IMR-90 (cell line): ENCODE measurements at regions not wholly inside any gene's neighbourhood (a gene's known extent, or its start where the extent isn't known, plus 50 kb on each side); places are given as distances from the start of the nearest gene placed in this dataset.

ENCODE experiments used
- BHLHE40 ChIP-seq: fragments of 150-350 bp; IDR thresholded peaks from 2 replicates; pipeline ENCODE4 v1.6.1; 2016; ENCODE audit warnings: mild to moderate bottlenecking, low read depth, low read length
- CEBPB ChIP-seq: IDR thresholded peaks from 2 replicates; pipeline ENCODE4 v1.6.1; 2012; ENCODE audit warnings: low read depth, low read length, improper control_type of control experiment
- CHD1 ChIP-seq: IDR thresholded peaks from 2 replicates; pipeline ENCODE4 v1.6.1; 2012; ENCODE audit warnings: low read depth, low read length, improper control_type of control experiment
- FOS ChIP-seq: fragments of 150-350 bp; IDR thresholded peaks from 2 replicates; pipeline ENCODE4 v1.6.1; 2016; ENCODE audit warnings: low read depth, low read length
- MXI1 ChIP-seq: IDR thresholded peaks from 2 replicates; pipeline ENCODE4 v1.6.1; 2012; ENCODE audit warnings: low read depth, mild to moderate bottlenecking, low read length, moderate library complexity, borderline replicate concordance
- POLR2A ChIP-seq: IDR thresholded peaks from 2 replicates; pipeline ENCODE4 v1.6.1; 2012; ENCODE audit warnings: mild to moderate bottlenecking, low read depth, low read length
- RAD21 ChIP-seq: IDR thresholded peaks from 2 replicates; pipeline ENCODE4 v1.6.1; 2012; ENCODE audit warnings: low read length, improper control_type of control experiment
- RCOR1 ChIP-seq: IDR thresholded peaks from 2 replicates; pipeline ENCODE4 v1.6.1; 2012; ENCODE audit warnings: mild to moderate bottlenecking, low read length, improper control_type of control experiment; ENCODE audit not compliant: insufficient replicate concordance
- RFX5 ChIP-seq: IDR thresholded peaks from 2 replicates; pipeline ENCODE4 v1.8.0; 2012; ENCODE audit warnings: low read depth, mild to moderate bottlenecking, low read length, moderate library complexity
- TF ChIP-seq, protein P1 (sequence below): fragments of 150-350 bp; IDR thresholded peaks from 2 replicates; pipeline ENCODE4 v1.6.1; 2016; ENCODE audit warnings: low read depth, mild to moderate bottlenecking, low read length, moderate library complexity, borderline replicate concordance
- TF ChIP-seq, protein P2 (sequence below): conservative IDR thresholded peaks from 2 replicates; pipeline ENCODE4 v1.5.1; 2012; ENCODE audit warnings: mild to moderate bottlenecking, low read depth, low read length, improper control_type of control experiment
- TF ChIP-seq, protein P3 (sequence below): fragments of 150-350 bp; IDR thresholded peaks from 2 replicates; pipeline ENCODE4 v1.6.1; 2017; ENCODE audit warnings: mild to moderate bottlenecking, antibody characterized with exemption, low read length, low read depth

DNA sequence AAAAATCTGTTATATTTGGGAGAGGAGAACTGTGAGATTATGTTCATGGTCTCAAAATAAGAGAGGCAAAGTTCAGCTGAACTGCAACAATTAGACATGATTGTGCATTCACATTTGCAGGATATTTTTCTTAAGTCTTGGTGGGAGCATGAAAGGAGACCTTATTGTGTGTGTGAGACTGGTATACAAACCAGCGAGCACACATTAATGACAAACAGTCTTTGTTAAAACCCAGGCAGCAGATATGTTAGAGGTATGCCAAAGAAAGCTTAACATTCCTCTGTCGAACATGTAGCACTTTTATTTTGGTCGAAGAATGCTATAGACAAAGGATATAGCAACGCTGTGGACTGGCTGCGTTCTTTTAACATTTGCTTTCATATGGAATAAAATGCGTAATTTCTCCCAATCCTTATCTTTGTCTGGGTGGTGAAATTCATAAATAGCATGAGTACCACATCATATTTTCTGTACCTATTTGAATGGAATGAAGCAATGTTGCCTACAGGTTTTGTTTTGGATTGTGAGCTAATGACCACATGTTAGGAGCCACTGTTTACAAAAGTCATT lies 88.4 kb downstream of the ICOS start:
- TF ChIP-seq POLR2A (no peak), RFX5 (no peak), BHLHE40 (no peak), FOS (no peak), CEBPB (no peak), CHD1 (no peak), RCOR1 (no peak), MXI1 (no peak), RAD21 (no peak)
- TF ChIP-seq, protein P1, sequence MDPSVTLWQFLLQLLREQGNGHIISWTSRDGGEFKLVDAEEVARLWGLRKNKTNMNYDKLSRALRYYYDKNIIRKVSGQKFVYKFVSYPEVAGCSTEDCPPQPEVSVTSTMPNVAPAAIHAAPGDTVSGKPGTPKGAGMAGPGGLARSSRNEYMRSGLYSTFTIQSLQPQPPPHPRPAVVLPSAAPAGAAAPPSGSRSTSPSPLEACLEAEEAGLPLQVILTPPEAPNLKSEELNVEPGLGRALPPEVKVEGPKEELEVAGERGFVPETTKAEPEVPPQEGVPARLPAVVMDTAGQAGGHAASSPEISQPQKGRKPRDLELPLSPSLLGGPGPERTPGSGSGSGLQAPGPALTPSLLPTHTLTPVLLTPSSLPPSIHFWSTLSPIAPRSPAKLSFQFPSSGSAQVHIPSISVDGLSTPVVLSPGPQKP, result no peak
- TF ChIP-seq, protein P2, sequence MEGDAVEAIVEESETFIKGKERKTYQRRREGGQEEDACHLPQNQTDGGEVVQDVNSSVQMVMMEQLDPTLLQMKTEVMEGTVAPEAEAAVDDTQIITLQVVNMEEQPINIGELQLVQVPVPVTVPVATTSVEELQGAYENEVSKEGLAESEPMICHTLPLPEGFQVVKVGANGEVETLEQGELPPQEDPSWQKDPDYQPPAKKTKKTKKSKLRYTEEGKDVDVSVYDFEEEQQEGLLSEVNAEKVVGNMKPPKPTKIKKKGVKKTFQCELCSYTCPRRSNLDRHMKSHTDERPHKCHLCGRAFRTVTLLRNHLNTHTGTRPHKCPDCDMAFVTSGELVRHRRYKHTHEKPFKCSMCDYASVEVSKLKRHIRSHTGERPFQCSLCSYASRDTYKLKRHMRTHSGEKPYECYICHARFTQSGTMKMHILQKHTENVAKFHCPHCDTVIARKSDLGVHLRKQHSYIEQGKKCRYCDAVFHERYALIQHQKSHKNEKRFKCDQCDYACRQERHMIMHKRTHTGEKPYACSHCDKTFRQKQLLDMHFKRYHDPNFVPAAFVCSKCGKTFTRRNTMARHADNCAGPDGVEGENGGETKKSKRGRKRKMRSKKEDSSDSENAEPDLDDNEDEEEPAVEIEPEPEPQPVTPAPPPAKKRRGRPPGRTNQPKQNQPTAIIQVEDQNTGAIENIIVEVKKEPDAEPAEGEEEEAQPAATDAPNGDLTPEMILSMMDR, result no peak
- TF ChIP-seq, protein P3, sequence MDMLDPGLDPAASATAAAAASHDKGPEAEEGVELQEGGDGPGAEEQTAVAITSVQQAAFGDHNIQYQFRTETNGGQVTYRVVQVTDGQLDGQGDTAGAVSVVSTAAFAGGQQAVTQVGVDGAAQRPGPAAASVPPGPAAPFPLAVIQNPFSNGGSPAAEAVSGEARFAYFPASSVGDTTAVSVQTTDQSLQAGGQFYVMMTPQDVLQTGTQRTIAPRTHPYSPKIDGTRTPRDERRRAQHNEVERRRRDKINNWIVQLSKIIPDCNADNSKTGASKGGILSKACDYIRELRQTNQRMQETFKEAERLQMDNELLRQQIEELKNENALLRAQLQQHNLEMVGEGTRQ, result no peak
